ENCODE measurements at regions not wholly inside any gene's neighbourhood (a gene's known extent, or its start where the extent isn't known, plus 50 kb on each side); places are given as distances from the start of the nearest gene placed in this dataset.
A peak's percentile ranks its signal among the peaks of the same experiment; 100 is the strongest.
"Not testable (repeated sequence)": the region's sequence is repeated elsewhere in the genome, so short reads cannot be mapped to it uniquely, and the experiment has no call there.

DNA sequence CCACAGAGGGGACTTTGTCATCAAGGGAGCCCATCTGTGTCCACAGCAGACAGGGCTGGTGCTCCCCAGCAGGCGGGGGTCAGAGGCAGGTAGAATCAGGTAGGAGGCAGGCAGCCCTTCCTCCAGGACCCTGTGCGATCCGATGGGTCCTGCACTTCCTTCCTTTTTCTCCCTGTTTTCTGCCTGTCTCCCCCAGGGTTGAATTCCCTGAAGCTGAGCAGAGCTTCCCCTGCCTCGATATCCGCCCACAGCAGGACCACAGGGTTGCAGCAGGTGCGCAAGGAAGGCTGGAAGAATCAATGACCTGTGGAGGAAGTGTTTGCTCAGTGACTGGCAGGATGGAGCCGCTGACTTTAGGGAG, 69.2 kb downstream of the MRPL36 start:
- no peak for DNase-seq

DNA sequence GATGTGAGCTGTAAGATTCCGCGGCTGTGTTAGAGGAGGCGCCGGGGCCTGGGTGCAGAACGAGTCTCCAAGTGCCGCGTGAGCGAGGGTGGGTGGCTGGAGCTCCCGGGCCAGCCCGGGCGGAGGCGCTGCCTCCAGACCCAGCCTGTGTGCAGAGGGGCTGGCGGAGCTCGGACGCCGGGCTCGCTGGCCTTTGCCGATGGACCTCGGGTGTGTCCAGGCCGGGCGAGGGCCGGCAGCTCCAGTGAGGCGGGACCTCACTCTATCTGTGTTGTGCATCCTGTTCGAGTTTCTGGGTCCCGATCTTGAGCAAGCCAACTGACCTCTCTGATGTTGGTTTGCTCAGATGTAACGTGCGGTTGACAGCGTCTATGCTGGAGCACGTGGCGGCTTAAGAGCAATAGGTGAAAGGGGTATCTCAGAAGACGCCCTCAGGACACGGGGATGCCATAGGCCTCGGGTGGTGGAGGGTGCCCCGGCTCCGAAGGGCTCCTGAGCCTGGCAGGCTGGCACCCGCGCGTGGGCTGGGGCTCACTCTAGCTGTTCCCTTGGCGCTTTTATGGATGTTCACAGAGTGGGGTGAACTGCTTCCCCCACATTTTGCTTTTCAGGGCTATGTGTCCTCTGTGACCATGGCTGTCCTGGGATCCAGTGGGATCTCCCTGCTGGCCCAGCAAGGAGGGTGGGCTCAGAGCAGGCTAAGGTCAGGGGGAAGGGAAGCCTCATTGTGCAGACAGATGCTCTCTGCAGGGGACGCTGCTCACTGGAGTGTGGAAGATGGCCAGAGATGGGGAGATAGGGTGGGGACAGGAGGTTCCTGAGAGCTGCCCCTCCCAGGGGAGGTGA, 69.8 kb downstream of the MRPL36 start:
- no peak for DNase-seq

DNA sequence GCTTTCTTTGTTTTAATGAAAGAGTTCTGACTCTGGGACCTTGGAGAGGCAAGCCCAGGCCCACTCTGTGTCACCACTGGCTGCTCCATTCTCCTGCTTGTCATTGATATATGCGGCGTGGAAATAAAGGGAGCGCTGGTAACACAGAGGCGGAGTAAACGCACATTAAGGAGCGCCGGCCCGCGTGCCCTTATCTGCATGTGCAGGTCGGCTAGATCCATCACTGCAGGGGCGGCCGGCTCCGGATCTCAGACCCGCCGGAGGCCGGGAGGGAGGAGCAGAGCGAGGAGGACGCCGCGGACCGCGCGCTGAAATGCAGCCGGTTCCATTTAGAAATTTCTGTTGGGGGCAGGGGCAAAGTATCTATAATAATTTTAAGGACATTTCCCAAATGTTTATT, 70.8 kb downstream of the MRPL36 start:
- DNase-seq = no peak

DNA sequence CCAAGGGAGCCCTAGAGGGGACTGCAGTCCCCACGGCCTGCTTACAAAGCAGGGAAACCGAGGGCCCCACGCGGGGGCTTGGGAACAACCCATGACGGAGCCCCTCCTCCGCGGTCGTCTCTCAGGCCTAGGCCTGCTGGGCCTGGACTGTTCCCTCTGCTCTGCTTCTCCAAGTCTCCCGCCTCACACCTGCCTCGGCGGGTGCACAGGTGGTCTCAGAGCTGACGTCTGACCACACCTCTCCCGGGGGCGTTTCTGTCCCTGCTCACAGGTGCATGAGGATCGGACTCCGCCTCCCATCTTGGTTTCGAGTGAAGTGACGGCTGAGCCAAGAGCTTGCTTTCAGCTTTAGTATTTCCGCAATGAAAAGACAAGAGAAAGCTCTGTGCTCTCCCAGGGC, 72.1 kb downstream of the MRPL36 start:
- DNase-seq = no peak

DNA sequence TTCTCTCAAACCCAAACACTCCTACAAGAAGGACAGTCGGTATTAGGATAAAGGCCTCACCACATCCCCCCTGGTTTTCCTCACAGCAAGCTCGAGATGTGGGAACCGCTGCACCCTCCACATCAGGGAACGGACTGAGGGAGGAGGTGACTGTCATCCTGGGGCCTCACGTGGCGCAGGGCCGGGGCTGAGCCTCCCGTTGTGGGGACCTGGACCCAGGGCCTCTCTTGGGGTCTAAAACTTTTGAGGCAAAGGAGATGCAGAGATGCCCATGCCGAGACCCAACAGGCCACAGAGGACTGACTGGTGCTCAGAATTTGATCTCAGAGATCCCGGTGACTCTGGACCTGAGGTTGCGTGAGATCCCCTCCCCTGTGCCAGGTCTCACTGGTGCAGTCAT, 72.7 kb downstream of the MRPL36 start:
- DNase-seq = no peak

DNA sequence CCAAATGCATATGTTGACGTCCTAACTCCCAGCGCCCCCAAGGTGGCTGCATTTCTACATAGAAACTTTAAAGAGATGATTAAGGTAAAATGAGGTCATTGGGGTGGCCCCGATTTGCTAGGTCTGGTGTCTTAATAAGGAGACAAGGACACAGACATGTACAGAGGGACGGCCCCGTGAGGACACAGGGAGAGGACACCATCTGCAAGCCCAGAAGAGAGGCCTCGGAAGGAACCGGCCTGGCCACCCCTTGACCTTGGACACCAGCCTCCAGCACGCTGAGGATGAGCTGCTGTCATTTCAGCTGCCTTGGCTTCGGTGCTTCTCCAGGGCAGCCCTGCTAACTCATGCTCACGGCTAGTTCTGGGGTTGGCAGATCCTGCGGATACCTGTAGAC, 73.2 kb downstream of the MRPL36 start:
- no peak for DNase-seq

DNA sequence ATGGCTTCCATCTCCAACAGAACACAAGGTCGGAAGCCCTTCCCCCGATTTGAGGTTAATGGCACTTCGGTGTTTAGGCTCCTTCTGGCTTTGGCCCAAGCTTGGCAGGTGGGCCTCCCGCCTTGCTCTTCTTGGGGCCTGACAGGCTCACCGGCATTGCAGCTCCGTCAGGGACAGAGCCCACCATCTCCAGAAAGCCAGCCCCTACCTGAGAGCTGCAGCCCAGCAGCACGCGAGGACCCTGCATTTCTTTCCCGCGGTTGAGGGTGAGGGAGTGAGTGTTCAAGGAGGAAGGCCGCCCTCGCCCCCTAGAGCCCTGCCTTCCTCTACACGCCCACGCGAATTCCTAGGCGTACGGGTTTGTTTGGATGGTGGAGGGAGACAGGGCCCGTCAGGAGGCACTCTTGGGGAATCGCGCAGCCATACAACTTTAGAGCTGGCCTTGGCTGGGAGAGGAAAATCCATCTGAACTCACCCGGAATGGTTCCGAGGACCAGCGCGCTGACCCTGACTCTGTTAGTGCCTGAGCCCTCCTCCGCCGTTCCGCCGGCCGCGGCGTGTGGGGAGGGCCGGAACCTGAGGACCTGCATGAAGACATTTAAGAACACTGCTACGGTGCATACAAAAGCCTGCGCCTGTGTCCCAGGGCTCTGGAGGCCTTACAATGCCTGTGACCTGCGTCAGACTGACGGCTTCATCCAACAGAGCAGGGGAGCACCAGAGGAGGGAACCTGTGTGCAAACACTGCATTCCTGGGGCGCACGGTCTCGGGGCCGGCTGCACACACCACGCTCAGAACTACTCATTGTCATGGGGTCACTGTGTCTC, 73.8 kb downstream of the MRPL36 start:
- DNase-seq = no peak

DNA sequence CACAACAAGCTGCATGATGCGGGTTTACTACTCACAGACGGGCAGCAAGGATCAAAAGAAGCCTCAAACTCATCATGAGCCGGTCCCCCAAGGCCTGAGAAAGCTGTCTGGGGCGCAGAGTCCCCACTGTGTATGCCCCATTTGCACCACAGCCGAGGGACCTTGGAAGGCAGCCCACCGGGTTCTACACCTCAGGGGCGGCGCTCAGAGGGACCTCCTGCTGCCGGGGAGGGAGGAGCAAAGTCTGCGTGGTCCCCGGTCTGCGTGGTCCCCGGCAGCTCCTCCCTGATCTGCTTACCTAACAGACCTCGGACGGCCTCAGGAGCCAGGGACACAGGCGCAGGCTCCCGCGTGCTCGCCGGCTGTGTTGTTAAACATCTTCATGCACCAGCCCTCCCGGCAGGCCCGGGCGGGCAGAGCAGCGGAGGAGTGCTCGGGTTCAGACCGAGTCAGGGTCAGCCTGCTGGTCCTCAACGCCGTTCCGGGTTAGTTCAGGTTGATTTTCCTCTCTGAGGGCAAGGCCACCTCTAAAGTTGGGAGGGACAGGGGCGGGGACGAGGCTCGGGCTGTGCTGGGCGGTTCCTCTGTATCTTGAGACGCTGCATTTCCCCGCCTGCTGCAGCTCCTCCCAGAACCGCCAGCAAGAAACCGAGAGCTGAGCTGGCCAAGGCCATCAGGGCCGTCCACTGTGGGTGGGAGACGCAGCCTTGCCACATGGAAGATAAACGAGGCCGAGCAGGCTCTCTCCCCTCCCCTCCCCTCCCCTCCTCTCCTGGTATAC, 74.6 kb downstream of the MRPL36 start:
- no peak for DNase-seq

DNA sequence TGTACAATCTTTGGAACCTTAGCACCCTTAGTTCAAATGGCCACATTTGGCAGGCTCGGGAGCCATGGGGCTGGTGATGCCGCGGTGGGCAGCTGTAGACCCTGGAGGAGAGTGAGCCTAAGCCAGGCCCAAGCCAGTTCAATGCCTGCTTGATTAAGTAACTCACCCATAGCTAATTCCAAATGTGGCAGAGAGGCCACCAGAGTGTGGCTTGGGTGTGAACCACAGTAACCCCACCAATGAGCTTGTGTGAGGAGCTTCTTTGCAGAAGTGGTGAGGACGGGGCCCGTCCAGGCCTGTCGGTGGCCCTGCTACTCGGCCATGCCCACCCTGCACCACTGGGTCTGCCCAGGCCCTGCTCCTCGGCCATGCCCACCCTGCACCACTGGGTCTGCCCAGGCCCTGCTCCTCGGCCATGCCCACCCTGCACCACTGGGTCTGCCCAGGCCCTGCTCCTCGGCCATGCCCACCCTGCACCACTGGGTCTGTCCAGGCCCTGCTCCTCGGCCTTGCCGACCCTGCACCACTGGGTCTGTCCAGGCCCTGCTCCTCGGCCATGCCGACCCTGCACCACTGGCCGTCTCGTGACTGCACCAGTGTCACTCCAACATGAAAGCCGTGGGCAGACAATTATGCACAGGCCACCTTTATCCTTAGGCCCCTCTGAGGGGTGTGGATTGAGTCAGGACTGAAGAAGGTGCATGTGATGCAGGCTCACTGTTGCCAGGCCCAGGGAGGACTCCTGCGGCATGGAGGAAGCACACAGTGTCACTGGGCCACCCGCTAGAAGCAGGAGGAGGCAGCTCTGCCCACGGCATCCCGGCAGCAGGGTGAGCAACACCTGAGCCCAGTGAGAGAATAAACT, 75.4 kb downstream of the MRPL36 start:
- no peak for DNase-seq

DNA sequence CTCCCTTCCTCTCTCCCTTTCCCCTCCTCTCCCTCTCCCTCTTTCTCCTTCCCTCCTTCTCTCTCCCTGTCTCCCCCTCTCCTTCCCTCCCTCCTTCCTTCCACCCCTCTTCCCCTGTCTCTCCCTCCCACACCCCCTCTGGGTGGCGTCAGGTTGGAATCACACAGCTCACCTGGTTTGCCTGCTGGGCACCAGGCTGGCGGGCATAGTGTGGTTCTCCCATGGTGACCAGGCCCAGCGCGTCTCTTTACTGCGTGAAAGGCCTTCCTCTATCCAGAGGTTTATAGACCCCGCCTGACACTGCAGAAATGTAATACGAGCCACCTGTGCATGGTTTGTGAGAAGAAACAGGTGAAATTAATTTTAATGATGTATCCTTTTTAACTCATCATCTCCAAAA, 76.2 kb downstream of the MRPL36 start:
- no peak for DNase-seq

DNA sequence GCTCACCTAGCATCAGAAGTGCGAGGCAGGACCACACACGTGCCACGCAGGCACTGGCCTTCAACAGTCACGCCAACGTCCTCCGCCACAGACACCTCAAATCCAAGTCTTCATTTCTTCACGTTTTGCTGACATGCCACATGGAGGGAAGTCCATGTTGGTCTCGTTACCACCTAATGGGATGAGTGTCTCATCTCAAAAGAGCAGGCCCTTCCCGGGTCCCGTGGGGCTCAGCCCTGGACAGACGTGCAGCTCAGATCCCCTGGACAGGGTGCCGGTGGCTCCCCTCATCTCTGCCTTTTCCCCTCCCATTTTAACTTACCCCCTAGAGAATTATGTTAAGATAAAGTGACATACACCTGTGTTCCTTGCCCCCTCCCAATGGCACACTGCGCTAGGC, 76.8 kb downstream of the MRPL36 start:
- DNase-seq = no peak

DNA sequence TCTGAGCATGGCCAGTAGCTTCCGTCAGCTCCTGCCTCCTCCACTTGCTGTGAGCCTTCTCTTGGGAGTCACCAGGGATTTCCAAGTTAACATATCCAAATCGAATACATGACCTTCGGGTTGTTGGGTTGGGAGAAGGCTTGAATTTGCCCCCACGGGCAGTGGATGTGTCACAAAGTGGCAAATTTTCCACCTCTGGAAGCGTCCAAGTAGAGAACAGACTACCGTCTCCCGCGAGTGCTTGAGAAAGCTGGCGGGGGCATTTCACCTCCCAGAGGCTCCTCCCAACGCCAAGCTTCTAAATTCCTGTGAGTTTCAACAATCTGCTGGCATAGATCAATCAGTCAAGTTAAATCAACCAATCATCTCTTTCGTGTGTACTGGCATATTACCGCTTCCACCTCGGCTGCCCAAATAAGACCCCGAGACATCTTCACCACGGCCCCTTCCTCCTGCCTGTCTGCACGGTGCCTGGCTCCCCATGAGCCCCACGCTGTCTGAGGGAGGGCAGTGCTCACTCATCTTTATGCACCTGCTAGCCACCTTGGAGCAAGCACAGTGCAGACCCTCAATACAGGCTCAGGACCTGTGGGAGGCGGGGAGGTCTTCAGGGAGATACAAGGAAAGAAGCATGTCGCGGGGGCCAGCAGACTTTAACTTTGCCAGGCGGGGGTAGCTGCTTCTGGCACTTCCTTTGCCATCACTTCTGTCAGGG, 79.1 kb downstream of the MRPL36 start:
- no peak for DNase-seq

DNA sequence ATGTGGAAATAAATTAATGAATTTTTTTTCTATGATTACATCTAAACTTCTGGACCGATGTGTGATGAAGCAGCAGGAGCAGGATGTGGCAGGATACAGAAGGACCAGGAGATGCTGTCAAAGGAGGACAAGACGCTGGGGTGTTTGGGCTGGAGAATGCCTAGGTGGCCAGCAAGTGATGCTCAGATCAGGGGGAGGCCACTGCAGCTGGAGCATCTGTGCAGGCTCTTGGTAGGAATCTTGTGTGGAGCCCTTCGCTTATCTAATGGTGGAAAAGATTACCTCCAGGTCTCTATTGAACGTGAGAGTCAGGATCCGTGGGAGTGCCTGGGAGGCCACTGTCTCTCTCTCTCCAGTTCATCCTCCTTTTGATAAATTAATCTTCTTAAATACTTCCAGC, 79.8 kb downstream of the MRPL36 start:
- no peak for DNase-seq

DNA sequence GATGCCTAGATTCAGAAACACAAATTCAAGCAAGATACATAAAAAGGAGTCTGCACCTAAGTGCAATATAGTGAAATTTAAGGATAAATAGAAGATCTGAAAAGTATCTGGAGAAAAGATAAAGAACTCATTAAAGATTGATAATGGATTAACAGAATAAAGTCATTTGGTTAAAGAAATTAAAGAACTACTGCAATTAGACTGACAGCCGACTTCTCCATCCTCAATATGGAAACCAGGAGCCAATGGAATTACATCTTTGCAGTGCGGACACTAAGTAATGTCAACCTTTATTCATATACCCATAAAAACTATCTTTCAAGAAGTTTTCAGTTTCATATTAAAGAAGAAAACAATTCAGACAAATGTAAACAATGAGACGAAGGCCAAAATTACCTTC, 81.0 kb downstream of the MRPL36 start:
- DNase-seq = peak in 1 of 2 experiments; percentile 29

DNA sequence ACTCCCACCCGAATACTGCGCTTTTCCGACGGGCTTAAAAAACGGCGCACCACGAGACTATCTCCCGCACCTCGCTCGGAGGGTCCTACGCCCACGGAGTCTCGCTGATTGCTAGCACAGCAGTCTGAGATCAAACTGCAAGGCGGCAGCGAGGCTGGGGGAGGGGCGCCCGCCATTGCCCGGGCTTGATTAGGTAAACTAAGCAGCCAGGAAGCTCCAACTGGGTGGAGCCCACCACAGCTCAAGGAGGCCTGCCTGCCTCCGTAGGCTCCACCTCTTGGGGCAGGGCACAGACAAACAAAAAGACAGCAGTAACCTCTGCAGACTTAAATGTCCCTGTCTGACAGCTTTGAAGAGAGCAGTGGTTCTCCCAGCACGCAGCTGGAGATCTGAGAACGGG, 89.5 kb downstream of the MRPL36 start:
- DNase-seq = not testable (repeated sequence)

DNA sequence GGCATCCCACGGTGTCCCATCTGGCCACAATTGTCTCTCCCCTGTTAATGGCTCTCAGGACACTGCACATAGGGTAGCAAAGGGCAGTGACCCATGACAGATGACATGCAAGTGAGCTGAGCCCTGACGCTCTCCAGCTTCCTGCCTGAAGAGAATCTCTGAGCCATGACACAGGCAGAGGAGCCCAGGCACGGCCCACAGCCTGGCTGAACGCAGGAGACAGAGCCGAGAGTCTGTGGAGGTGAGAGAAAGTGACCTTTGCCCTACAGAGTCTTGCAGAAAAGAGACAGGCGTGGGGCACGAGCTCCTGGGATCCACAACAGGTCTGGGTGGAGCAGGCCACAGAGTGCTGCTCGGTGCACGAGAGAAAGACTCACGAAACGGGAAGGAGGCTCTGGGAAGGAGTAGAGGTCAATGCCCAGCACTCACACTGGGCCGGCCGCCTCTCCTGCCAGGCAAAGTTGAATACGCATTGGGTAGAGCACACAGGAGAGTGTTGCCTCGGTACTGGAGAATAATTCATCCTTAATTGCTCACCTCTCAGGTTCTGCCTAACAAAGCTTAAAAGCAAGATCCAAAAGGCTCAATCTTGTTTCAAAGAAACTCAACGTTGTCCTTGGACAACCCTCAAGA, 90.3 kb downstream of the MRPL36 start:
- no peak for DNase-seq

DNA sequence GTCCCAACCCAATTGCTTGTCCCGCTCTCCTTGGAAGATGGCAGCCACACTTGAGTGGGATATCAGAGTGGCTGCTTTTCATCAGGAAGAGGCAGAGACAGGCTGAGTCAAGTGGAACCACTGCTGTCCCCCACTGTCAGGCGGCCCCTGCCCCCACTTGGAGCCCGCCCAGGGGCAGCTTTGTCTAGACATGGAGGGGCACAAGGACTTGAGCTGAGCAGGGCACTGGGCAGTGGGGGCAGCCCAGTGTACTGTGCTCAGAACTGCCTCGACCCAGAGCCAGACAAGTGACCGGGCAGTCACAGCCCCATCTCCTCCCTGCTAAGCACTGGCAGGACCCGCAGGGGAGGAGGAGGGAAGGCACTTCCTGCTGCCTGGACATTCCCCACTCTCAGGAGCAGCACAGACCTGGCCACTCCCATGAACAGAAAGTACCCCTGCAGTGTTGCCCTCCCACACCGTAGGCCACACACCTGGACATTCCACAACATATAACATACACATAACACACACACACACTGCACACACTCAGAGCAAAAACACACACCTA, 91.0 kb downstream of the MRPL36 start:
- DNase-seq = no peak

DNA sequence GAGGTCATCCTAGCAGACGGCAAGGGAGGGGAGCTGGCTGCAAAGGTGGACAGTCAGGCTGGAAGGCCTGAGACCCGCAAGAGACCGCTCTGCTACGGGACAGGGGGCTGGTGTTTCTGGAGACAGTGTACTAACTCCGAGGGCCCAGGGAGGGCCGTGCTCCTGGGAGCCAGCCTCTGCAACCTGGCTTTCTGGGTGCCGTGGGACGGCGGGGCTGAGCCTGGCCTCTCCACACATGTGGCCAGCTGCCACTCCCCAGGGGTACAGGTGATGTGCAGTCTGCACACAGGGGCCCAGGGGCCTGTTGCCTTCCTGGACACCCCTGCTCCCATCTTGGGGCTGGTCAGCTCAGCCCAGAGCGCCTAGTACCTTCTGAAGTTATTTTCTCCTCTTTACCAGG, 92.2 kb downstream of the MRPL36 start:
- DNase-seq = no peak

DNA sequence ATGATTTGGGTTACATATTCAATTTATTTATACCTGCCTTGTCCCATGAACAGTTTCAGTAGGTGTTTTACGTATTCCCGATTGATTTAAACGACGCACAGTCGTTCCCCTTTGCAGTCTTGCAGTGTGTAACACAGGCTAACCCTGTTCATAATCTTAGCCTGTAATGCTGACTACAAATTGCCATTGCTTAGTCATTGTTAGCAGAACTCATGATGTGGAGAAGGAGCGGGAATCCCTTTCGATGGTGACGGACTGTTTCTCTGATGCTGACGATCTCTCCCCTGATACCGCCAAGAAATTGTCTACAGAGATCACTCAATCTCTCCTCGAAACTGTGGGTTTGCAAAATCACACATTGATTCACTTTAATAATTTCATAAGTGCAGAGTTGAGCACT, 93.2 kb downstream of the MRPL36 start:
- no peak for DNase-seq

DNA sequence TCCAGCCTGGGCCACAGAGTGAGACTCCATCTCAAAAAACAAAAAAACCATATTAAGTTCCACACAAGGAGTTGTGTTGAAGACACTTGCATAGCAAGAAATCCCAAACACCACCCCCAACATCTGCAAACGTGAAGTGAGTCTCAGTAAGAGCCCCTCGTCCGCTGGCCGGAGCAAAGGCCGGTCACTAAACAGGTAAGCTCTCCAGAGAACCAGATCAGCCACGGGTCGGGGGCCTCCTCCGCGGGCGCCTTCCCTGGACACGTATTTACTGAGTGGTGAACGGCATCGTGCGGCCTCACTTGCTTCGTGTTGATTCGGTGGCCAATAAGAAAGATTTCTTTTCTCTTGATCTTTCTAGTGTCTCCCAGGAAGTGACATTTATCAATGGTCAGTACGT, 93.6 kb downstream of the MRPL36 start:
- DNase-seq = no peak

DNA sequence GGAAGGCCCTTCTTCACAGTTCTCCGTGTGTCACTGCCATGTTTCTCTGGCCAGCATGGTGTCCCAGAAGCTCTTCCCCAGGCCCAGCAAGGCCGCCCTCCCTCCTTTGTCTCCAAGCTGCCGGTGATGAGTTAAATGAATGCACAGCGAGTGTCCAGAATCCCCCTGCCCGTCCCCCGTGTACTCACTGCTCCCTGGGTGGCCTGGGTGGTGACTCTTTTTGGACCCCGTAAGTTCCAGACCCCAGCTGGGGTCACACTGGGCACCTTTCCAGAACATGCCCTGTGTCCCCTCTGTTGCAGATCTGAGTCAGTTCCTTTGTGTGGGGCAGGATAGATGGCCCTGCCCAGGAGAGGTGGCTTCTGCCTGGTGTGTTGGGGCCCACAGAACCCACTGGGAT, 95.0 kb downstream of the MRPL36 start:
- DNase-seq = no peak

Measured in NCI-H1930 (cell line).